ENCODE measurements at regions not wholly inside any gene's neighbourhood (a gene's known extent, or its start where the extent isn't known, plus 50 kb on each side); places are given as distances from the start of the nearest gene placed in this dataset.

- TF ChIP-seq EZH2 (IDR thresholded peaks at IDR 0.05; ENCODE audit: low read length, missing control alignments): no peak
- TF ChIP-seq, protein P1, sequence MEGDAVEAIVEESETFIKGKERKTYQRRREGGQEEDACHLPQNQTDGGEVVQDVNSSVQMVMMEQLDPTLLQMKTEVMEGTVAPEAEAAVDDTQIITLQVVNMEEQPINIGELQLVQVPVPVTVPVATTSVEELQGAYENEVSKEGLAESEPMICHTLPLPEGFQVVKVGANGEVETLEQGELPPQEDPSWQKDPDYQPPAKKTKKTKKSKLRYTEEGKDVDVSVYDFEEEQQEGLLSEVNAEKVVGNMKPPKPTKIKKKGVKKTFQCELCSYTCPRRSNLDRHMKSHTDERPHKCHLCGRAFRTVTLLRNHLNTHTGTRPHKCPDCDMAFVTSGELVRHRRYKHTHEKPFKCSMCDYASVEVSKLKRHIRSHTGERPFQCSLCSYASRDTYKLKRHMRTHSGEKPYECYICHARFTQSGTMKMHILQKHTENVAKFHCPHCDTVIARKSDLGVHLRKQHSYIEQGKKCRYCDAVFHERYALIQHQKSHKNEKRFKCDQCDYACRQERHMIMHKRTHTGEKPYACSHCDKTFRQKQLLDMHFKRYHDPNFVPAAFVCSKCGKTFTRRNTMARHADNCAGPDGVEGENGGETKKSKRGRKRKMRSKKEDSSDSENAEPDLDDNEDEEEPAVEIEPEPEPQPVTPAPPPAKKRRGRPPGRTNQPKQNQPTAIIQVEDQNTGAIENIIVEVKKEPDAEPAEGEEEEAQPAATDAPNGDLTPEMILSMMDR (conservative IDR thresholded peaks at IDR 0.05 in 1 of 2, IDR thresholded peaks at IDR 0.05 in 1 of 2; ENCODE audit: low read depth in 1 of 2, low read length in 2 of 2): no peak
Measured at GRCh38 chr10:28920091-28920490, 242.8 kb downstream of the BAMBI start.

Data from fibroblast of lung (primary cell).